Right lung (tissue), 2 donors: ENCODE measurements at regions not wholly inside any gene's neighbourhood (a gene's known extent, or its start where the extent isn't known, plus 50 kb on each side); places are given as distances from the start of the nearest gene placed in this dataset.

Source experiments
- DNase-seq, 2 donors: peaks; one replicate each; pipeline ENCODE4 v3.0.0-alpha.2; 2013

DNA sequence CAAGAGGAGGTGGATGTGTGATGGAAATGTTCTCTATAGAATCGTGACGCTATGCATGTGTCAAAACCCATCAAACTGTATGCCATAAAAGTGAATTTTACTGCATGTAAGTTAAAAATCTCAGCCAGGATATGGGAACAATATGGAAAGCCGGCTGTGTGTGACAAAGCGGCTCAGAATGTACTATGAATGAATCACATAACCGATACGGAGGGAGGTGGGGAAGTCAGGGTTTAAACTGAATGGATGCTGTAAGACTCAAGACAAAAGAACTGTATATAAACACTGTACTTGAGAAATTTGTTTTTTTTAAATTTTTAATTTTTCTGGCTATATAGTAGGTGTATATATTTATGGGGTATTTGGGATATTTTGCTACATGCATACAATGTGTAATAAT lies 111.6 kb upstream of the PDE4B start:
- DNase-seq = no peak

- DNase-seq = peak; percentile 73 to 82
Observed at GRCh38 chr1:65687428-65688214, 105.1 kb upstream of the PDE4B start.

DNA sequence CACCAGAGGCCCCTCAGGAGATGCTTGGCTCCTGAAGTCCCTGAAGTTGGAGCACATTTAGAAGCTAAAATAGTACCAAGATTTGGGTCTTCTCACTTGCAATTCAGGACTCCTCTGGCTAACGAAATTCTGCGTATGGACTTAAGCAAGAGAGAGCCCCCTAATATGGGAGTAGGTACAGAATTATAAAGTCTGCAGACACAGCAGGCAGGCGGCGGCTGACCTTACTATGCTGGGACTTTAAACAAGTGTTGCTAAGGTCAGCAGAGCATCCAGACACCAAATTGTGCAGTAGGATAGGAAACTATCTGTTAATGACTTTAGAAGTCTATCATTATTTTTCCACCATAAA lies 104.5 kb upstream of the PDE4B start:
- no peak for DNase-seq

- DNase-seq = no peak
Observed at GRCh38 chr1:65688848-65689247, 103.8 kb upstream of the PDE4B start.

GRCh38 chr1:65691152-65691900 lies 101.4 kb upstream of the PDE4B start:
- DNase-seq = no peak

DNA sequence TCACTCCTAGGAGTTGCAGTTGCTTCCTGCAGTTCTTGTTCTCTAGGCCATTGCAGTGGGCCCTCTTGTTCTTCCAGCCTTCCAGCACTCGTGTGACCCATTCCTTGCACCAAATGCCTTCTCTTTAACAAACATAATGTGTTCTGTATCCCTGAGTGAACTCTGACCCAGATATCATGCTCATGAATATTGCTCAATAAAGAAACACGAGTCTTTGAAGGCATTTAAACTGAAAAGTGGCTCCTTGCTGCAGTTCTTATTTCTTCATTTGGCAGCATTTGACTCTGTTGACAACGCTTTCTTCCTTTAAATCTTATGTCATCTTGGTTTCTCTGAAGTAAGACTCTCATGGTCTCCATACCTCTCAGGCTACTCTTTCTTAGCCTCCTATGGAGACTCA lies 100.7 kb upstream of the PDE4B start:
- no peak for DNase-seq

DNA sequence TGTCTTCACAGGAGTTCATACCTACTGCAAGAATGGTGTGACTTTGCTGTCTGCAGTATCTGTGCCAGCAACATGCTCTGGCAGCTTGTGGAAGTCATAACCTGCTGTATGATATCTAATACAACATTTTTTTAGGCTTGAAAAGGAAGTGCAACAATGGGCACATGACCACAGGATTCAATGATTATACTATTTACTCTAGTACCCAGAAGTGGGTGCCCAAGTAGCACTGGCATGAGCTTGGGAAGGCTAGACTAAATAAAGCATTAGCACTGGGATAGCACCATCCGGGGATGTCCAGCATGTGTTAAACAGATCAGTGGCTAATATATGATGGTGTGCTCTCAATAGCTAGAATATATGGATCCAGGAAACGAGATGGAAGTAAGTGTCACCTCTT lies 98.6 kb upstream of the PDE4B start:
- DNase-seq = no peak

DNA sequence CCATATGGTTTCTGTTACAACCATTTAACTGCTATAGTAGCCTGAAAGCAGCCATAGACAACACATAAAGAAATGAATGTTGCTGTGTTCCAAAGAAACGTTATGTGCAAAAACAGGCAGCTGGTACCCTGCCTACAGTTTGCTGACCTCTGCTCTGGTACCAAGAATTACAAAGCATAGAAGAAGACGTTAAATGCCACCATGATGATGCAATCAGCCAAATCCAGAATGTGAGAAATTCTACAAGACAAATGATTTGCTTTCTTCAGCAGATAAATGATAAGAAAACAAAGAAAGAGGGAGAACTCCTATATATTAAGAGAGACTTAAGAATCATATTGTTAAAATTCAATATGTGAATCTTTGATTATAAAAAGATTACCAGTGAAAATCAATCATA lies 97.8 kb upstream of the PDE4B start:
- DNase-seq = no peak

- DNase-seq = no peak
Observed at GRCh38 chr1:65698590-65698989, 94.1 kb upstream of the PDE4B start.

- DNase-seq = no peak
Observed at GRCh38 chr1:65703853-65704252, 88.8 kb upstream of the PDE4B start.

DNA sequence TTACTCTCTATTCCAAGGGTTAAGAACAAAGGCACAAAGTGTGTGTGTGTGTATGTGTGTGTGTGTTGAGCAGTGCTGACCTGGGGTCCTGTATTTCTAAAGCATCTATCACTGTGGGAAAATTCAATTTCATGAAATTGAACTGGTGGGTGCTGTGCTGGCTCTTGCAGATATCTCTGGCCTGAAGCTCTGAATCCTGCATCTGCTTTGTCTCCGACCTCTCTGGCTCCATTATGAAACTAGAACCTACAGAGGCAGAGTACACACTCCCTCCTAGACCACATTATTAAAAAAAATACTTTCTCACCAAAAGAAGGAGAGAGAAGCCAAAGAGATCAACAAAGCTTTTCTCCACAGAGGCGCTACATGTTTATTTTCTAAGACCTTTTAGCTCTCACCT lies 88.4 kb upstream of the PDE4B start:
- no peak for DNase-seq

DNA sequence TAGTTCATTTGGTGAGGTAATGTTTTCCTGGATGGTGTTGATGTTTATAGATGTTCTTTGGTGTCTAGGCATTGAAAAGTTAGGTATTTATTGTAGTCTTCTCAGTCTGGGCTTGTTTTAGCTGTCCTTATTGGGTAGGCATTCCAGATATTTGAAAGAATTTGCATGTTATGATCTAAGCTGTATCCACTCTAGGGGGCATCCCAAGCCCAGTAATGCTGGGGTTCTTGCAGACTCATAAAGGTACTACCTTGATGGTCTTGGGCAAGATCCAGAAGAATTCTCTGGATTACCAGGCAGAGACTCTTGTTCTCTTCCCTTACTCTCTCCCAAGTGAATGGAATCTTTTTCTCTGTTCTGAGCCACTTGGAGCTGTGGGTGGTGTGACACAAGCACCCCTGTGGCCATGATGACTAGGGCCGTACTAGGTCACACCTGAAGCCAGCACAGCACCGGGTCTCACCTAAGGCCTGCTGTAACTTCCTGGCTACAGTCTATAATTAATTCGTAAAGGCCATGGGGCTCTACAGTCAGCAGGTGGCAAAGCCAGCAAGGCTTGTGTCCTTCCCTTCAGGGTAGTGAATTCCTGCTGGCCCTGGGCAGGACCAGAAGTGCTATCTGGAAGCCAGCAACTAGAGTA lies 74.8 kb upstream of the PDE4B start:
- DNase-seq = no peak

GRCh38 chr1:65719391-65719790 lies 73.3 kb upstream of the PDE4B start:
- no peak for DNase-seq

DNA sequence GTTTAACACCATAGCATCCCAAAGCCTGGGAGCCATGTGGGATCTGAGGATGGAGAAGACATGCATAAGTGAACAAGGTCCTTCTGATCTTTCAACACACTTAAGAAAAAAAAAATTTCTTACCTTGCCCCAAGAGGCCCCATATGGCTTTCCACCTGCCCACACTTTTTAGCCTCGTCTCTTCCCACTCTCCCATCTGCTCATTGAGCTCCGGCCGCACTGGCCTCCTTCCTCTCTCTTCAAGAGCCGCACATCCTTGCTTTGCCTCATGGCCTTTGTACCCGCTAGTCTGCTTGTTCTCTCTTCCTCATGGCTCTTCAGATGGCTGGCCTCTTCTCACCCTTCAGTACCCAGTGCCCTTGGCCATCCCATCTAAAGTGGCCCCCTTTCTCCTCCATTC lies 70.2 kb upstream of the PDE4B start:
- no peak for DNase-seq

- no peak for DNase-seq
Observed at GRCh38 chr1:65724151-65724550, 68.5 kb upstream of the PDE4B start.

- no peak for DNase-seq
Observed at GRCh38 chr1:65725064-65725463, 67.6 kb upstream of the PDE4B start.

GRCh38 chr1:65728504-65728903 lies 64.2 kb upstream of the PDE4B start:
- no peak for DNase-seq

GRCh38 chr1:65729259-65729658 lies 63.4 kb upstream of the PDE4B start:
- no peak for DNase-seq

GRCh38 chr1:65734979-65735378 lies 57.7 kb upstream of the PDE4B start:
- DNase-seq = no peak

GRCh38 chr1:65741993-65742392 lies 50.7 kb upstream of the PDE4B start:
- no peak for DNase-seq
